HPDE6-E6E7 (cell line): ENCODE measurements at regions not wholly inside any gene's neighbourhood (a gene's known extent, or its start where the extent isn't known, plus 50 kb on each side); places are given as distances from the start of the nearest gene placed in this dataset.
"Not testable (repeated sequence)": the region's sequence is repeated elsewhere in the genome, so short reads cannot be mapped to it uniquely, and the experiment has no call there.

Source experiments
- DNase-seq: peaks from one replicate; pipeline ENCODE4 v3.0.0; 2011; ENCODE audit warnings: missing footprints; ENCODE audit errors: extremely low spot score

- no peak for DNase-seq
Measured at GRCh38 chr11:129503646-129504045, 128.0 kb downstream of the BARX2 start.

- no peak for DNase-seq
Measured at GRCh38 chr11:129505266-129505665, 129.6 kb downstream of the BARX2 start.

GRCh38 chr11:129508163-129508562, 132.5 kb downstream of the BARX2 start:
- DNase-seq, result no peak

GRCh38 chr11:129528296-129528695, 152.6 kb downstream of the BARX2 start:
- DNase-seq, result no peak

GRCh38 chr11:129530154-129530895, 154.7 kb downstream of the BARX2 start:
- DNase-seq, result no peak

GRCh38 chr11:129533395-129533794, 157.7 kb downstream of the BARX2 start:
- no peak for DNase-seq

- DNase-seq, result no peak
Measured at GRCh38 chr11:129536338-129536737, 160.7 kb downstream of the BARX2 start.

- DNase-seq, result no peak
Measured at GRCh38 chr11:129538323-129538722, 162.7 kb downstream of the BARX2 start.

GRCh38 chr11:129543515-129544290, 168.1 kb downstream of the BARX2 start:
- no peak for DNase-seq

- no peak for DNase-seq
Measured at GRCh38 chr11:129544691-129545090, 169.0 kb downstream of the BARX2 start.

GRCh38 chr11:129546266-129546665, 170.6 kb downstream of the BARX2 start:
- DNase-seq, result no peak

- no peak for DNase-seq
Measured at GRCh38 chr11:129557421-129557820, 181.8 kb downstream of the BARX2 start.

GRCh38 chr11:129569007-129569406, 193.4 kb downstream of the BARX2 start:
- no peak for DNase-seq

- DNase-seq, result not testable (repeated sequence)
Measured at GRCh38 chr11:129572667-129573066, 197.0 kb downstream of the BARX2 start.

GRCh38 chr11:129573161-129573560, 197.5 kb downstream of the BARX2 start:
- DNase-seq, result no peak

GRCh38 chr11:129574431-129574830, 198.8 kb downstream of the BARX2 start:
- no peak for DNase-seq

- DNase-seq, result no peak
Measured at GRCh38 chr11:129576652-129577051, 201.0 kb downstream of the BARX2 start.

- no peak for DNase-seq
Measured at GRCh38 chr11:129578006-129578405, 202.4 kb downstream of the BARX2 start.

GRCh38 chr11:129580278-129580677, 204.6 kb downstream of the BARX2 start:
- no peak for DNase-seq

- DNase-seq, result no peak
Measured at GRCh38 chr11:129584316-129584715, 208.7 kb downstream of the BARX2 start.

GRCh38 chr11:129589190-129589860, 213.7 kb downstream of the BARX2 start:
- no peak for DNase-seq

- no peak for DNase-seq
Measured at GRCh38 chr11:129590030-129590752, 214.5 kb downstream of the BARX2 start.
